HCT116 (cell line): ENCODE measurements at regions not wholly inside any gene's neighbourhood (a gene's known extent, or its start where the extent isn't known, plus 50 kb on each side); places are given as distances from the start of the nearest gene placed in this dataset.

Experiments used
- ATAC-seq: fragments of 200-7000 bp; cut with Tn5 transposase; 2 replicates; pipeline ENCODE4 v1.9.1; 2020; ENCODE audit warnings: mild to moderate bottlenecking, moderate library complexity
- BruUV-seq: library from RNA; stranded (reverse); fragments of 400-500 nt; replicated peaks from 2 replicates; lab custom pipeline; 2021; lab: Mats Ljungman, UMichigan
- CTCF ChIA-PET: fragments of 300-600 bp; sonication (Branson Sonifier 250); formaldehyde crosslinking; loops from one replicate; lab custom pipeline; 2021; ENCODE audit warnings: antibody characterized with exemption; lab: Charles Lee
- POLR2A ChIA-PET: fragments of 300-600, 350-600 bp; sonication (Branson Sonifier 250); formaldehyde crosslinking; loops from one replicate; lab custom pipeline; 2021; ENCODE audit warnings: antibody characterized with exemption; lab: Charles Lee
- RAD21 ChIA-PET, 2 experiments: fragments of 300-600 bp; sonication (Branson Sonifier 250); formaldehyde crosslinking; loops; one replicate each; lab custom pipeline; 2023; ENCODE audit warnings: low total read pairs in 2 of 2; ENCODE audit not compliant: uncharacterized antibody in 2 of 2, unreplicated experiment in 2 of 2, low non-redundant PET in 1 of 2; lab: Charles Lee
- DNase-seq: peaks from one replicate; pipeline ENCODE4 v3.0.0-alpha.2; 2010; ENCODE audit warnings: low read depth, low spot score
- H2AFZ ChIP-seq: fragments of 200-600 bp; shearing (Covaris generic), sonication (generic); 2 replicates; pipeline ENCODE4 v1.6.1; 2017; ENCODE audit warnings: low read depth, mixed run types, mixed read lengths, antibody characterized with exemption, low read length; ENCODE audit not compliant: poor library complexity, severe bottlenecking
- H3K27ac ChIP-seq: 2 replicates; pipeline ENCODE4 v1.5.1; 2012; ENCODE audit warnings: low read depth, low read length
- H3K27me3 ChIP-seq: fragments of 200-600 bp; sonication (generic); 2 replicates; pipeline ENCODE4 v1.6.1; 2016; ENCODE audit warnings: mixed run types, low read length, mixed read lengths; ENCODE audit not compliant: insufficient read depth
- H3K36me3 ChIP-seq, 2 experiments: fragments of 200-500 bp in 1 of 2; fragments of 200-600 bp in 1 of 2; sonication (Bioruptor generic) in 1 of 2; sonication (generic) in 1 of 2; 2 replicates each; pipeline versions ENCODE4 v1.5.1 to v1.6.1; 2014 to 2016; ENCODE audit warnings: low read length in 2 of 2, inconsistent platforms in 1 of 2, mixed read lengths in 1 of 2, mixed run types in 1 of 2; ENCODE audit not compliant: insufficient read depth in 2 of 2, control insufficient read depth in 1 of 2
- H3K4me1 ChIP-seq, 2 experiments: fragments of 200-600 bp in 1 of 2; sonication (generic) in 1 of 2; 2 replicates each; pipeline versions ENCODE4 v1.5.1 to v1.6.1; 2012 to 2017; ENCODE audit warnings: low read length in 2 of 2, inconsistent platforms in 1 of 2, mild to moderate bottlenecking in 1 of 2, mixed read lengths in 1 of 2, mixed run types in 1 of 2, moderate library complexity in 1 of 2; ENCODE audit not compliant: insufficient read depth in 2 of 2, control insufficient read depth in 1 of 2
- H3K4me2 ChIP-seq: fragments of 200-600 bp; sonication (generic); 2 replicates; pipeline ENCODE4 v1.6.1; 2017; ENCODE audit warnings: mixed run types, low read length, mixed read lengths
- H3K4me3 ChIP-seq, 2 experiments: fragments of 200-600 bp in 1 of 2; sonication (generic) in 1 of 2; replicated peaks in 1 of 2; 2 replicates each; pipeline ENCODE4 v1.5.1; 2011 to 2016; ENCODE audit warnings: low read length in 2 of 2, control low read depth in 1 of 2, low read depth in 1 of 2, mild to moderate bottlenecking in 1 of 2, mixed read lengths in 1 of 2, mixed run types in 1 of 2
- H3K79me2 ChIP-seq: fragments of 200-600 bp; sonication (generic); 2 replicates; pipeline ENCODE4 v1.6.1; 2017; ENCODE audit warnings: mild to moderate bottlenecking, mixed run types, low read length, moderate library complexity, mixed read lengths; ENCODE audit not compliant: insufficient read depth
- H3K9ac ChIP-seq: fragments of 200-600 bp; sonication (generic); 2 replicates; pipeline ENCODE4 v1.6.1; 2016; ENCODE audit warnings: low read length, mixed read lengths
- H3K9me2 ChIP-seq: fragments of 200-600 bp; sonication (generic), shearing (Covaris generic); 2 replicates; pipeline ENCODE4 v1.6.1; 2017; ENCODE audit warnings: mixed run types, mild to moderate bottlenecking, moderate library complexity; ENCODE audit not compliant: insufficient read depth
- H3K9me3 ChIP-seq, 2 experiments: fragments of 200-500 bp in 1 of 2; fragments of 200-600 bp in 1 of 2; sonication (Bioruptor generic) in 1 of 2; sonication (generic) in 1 of 2; 2 replicates each; pipeline ENCODE4 v1.6.1; 2014 to 2017; ENCODE audit warnings: low read length in 2 of 2, mixed read lengths in 2 of 2, inconsistent platforms in 1 of 2, low read depth in 1 of 2, mild to moderate bottlenecking in 1 of 2, mixed run types in 1 of 2, moderate library complexity in 1 of 2; ENCODE audit not compliant: control insufficient read depth in 1 of 2, insufficient read depth in 1 of 2
- H4K20me1 ChIP-seq: fragments of 200-600 bp; sonication (generic), shearing (Covaris generic); 2 replicates; pipeline ENCODE4 v1.6.1; 2017; ENCODE audit warnings: mixed run types, mild to moderate bottlenecking, moderate library complexity; ENCODE audit not compliant: insufficient read depth
- CBX3 ChIP-seq: IDR thresholded peaks from 2 replicates; pipeline ENCODE4 v1.6.1; 2012; ENCODE audit warnings: low read depth
- CEBPB ChIP-seq: IDR thresholded peaks from 2 replicates; pipeline ENCODE4 v1.6.1; 2012; ENCODE audit warnings: low read depth
- EGR1 ChIP-seq: IDR thresholded peaks from 2 replicates; pipeline ENCODE4 v1.6.1; 2012; ENCODE audit warnings: low read depth
- ELF1 ChIP-seq: IDR thresholded peaks from 2 replicates; pipeline ENCODE4 v1.6.1; 2012; ENCODE audit warnings: low read depth, borderline replicate concordance
- EZH2phosphoT487 ChIP-seq: fragments of 200-600 bp; IDR thresholded peaks from 2 replicates; pipeline ENCODE4 v1.6.1; 2018; ENCODE audit warnings: antibody characterized with exemption, borderline replicate concordance
- FOSL1 ChIP-seq: IDR thresholded peaks from 2 replicates; pipeline ENCODE4 v1.6.1; 2012; ENCODE audit warnings: low read depth
- JUND ChIP-seq: IDR thresholded peaks from 2 replicates; pipeline ENCODE4 v1.6.1; 2012
- POLR2A ChIP-seq: IDR thresholded peaks from 2 replicates; pipeline ENCODE4 v1.7.0; 2011; ENCODE audit warnings: borderline replicate concordance; ENCODE audit not compliant: insufficient read depth, insufficient read length; ENCODE audit errors: extremely low read depth
- POLR2AphosphoS5 ChIP-seq: IDR thresholded peaks from 2 replicates; pipeline ENCODE4 v1.6.1; 2011; ENCODE audit warnings: mild to moderate bottlenecking, low read depth, low read length, moderate library complexity
- SIN3A ChIP-seq: IDR thresholded peaks from 2 replicates; pipeline ENCODE4 v1.6.1; 2012; ENCODE audit warnings: low read depth
- SP1 ChIP-seq: IDR thresholded peaks from 2 replicates; pipeline ENCODE4 v1.6.1; 2012; ENCODE audit warnings: low read depth
- TCF7L2 ChIP-seq: IDR thresholded peaks from 2 replicates; pipeline ENCODE4 v1.7.0; 2011; ENCODE audit warnings: borderline replicate concordance, inconsistent platforms; ENCODE audit not compliant: insufficient read depth, insufficient read length; ENCODE audit errors: extremely low read depth
- YY1 ChIP-seq: IDR thresholded peaks from 2 replicates; pipeline ENCODE4 v1.6.1; 2011; ENCODE audit warnings: low read length, low read depth, moderate library complexity, mild to moderate bottlenecking; ENCODE audit not compliant: insufficient replicate concordance; ENCODE audit errors: extremely low read depth
- ZFX ChIP-seq: fragments of 450-650 bp; IDR thresholded peaks from 2 replicates; pipeline ENCODE4 v1.6.1; 2017
- ZNF274 ChIP-seq: fragments of 200-500 bp; sonication (Bioruptor generic); IDR thresholded peaks from 2 replicates; pipeline ENCODE4 v1.6.1; 2014; ENCODE audit warnings: mild to moderate bottlenecking, low read depth, low read length, inconsistent platforms
- intact Hi-C: fragments of 100-400 bp; cut with micrococcal nuclease; formaldehyde crosslinking; loops from 2 replicates; pipeline ENCODE4 v1.10.0; 2022
- TF ChIP-seq, protein P1 (sequence below): IDR thresholded peaks from 2 replicates; pipeline ENCODE4 v1.6.1; 2012
- TF ChIP-seq, protein P2 (sequence below): IDR thresholded peaks from 2 replicates; pipeline ENCODE4 v1.6.1; 2012; ENCODE audit warnings: low read depth
- TF ChIP-seq, protein P3 (sequence below): IDR thresholded peaks from 2 replicates; pipeline ENCODE4 v1.6.1; 2012
- TF ChIP-seq, protein P4 (sequence below), 3 experiments: fragments of 200-600 bp in 1 of 3; sonication (generic) in 1 of 3; IDR thresholded peaks in 2 of 3; conservative IDR thresholded peaks in 1 of 3; 2 replicates each; pipeline ENCODE4 v1.5.1; 2012 to 2017; ENCODE audit warnings: low read depth in 2 of 3, low read length in 2 of 3, antibody characterized with exemption in 1 of 3, borderline replicate concordance in 1 of 3, control low read depth in 1 of 3, mild to moderate bottlenecking in 1 of 3, mixed read lengths in 1 of 3, mixed run types in 1 of 3, moderate library complexity in 1 of 3; ENCODE audit not compliant: insufficient read depth in 1 of 3

DNA sequence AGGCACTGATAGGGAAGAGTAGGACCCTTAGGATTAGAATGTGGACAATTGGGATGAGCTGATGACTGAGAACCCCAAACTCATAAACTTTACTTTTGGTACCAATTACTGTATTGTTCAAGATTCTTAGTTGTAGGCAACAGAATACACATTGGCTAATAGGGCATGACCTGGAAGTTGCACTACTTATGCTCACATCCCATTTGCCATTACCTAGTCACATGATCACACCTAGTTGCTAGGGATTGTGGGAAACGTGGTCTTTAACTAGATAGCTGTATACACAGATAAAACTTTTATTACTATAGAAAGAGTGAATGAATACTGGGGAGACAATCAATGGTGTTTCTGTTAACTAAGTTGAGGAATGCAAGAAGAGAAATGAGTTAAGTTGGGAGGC, 113.4 kb upstream of the AKIRIN2 start:
- H3K36me3 ChIP-seq, result no peaks in the 10 kb centered on the region
- no peak overlapping the region for H2AFZ ChIP-seq
- ATAC-seq, result no peak
- no peak overlapping the region for H3K4me2 ChIP-seq
- no peak overlapping the region for H3K27ac ChIP-seq
- ChIA-PET RAD21 (no interaction called here), CTCF (no interaction called here)
- no peaks in the 10 kb centered on the region for H4K20me1 ChIP-seq
- BruUV-seq, result no TSS peak
- no peak overlapping the region for H3K9ac ChIP-seq
- intact Hi-C loops, result no loop called here
- H3K4me1 ChIP-seq, result no peaks in the 10 kb centered on the region
- H3K9me2 ChIP-seq, result no peaks in the 10 kb centered on the region
- TF ChIP-seq FOSL1, result no peak
- no peak for TF ChIP-seq EZH2phosphoT487
- TF ChIP-seq POLR2AphosphoS5, result no peak
- TF ChIP-seq ELF1, result no peak
- no peak for TF ChIP-seq ZNF274
- no peak for TF ChIP-seq ZFX
- TF ChIP-seq, protein P1, sequence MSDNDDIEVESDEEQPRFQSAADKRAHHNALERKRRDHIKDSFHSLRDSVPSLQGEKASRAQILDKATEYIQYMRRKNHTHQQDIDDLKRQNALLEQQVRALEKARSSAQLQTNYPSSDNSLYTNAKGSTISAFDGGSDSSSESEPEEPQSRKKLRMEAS, result no peak
- no peak for TF ChIP-seq POLR2A
- no peak for TF ChIP-seq JUND
- TF ChIP-seq TCF7L2, result no peak
- TF ChIP-seq, protein P2, sequence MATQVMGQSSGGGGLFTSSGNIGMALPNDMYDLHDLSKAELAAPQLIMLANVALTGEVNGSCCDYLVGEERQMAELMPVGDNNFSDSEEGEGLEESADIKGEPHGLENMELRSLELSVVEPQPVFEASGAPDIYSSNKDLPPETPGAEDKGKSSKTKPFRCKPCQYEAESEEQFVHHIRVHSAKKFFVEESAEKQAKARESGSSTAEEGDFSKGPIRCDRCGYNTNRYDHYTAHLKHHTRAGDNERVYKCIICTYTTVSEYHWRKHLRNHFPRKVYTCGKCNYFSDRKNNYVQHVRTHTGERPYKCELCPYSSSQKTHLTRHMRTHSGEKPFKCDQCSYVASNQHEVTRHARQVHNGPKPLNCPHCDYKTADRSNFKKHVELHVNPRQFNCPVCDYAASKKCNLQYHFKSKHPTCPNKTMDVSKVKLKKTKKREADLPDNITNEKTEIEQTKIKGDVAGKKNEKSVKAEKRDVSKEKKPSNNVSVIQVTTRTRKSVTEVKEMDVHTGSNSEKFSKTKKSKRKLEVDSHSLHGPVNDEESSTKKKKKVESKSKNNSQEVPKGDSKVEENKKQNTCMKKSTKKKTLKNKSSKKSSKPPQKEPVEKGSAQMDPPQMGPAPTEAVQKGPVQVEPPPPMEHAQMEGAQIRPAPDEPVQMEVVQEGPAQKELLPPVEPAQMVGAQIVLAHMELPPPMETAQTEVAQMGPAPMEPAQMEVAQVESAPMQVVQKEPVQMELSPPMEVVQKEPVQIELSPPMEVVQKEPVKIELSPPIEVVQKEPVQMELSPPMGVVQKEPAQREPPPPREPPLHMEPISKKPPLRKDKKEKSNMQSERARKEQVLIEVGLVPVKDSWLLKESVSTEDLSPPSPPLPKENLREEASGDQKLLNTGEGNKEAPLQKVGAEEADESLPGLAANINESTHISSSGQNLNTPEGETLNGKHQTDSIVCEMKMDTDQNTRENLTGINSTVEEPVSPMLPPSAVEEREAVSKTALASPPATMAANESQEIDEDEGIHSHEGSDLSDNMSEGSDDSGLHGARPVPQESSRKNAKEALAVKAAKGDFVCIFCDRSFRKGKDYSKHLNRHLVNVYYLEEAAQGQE, result no peak
- TF ChIP-seq, protein P3, sequence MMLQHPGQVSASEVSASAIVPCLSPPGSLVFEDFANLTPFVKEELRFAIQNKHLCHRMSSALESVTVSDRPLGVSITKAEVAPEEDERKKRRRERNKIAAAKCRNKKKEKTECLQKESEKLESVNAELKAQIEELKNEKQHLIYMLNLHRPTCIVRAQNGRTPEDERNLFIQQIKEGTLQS, result no peak
- no peak for TF ChIP-seq CEBPB
- TF ChIP-seq SIN3A, result no peak
- no peak for TF ChIP-seq EGR1
- TF ChIP-seq, protein P4, sequence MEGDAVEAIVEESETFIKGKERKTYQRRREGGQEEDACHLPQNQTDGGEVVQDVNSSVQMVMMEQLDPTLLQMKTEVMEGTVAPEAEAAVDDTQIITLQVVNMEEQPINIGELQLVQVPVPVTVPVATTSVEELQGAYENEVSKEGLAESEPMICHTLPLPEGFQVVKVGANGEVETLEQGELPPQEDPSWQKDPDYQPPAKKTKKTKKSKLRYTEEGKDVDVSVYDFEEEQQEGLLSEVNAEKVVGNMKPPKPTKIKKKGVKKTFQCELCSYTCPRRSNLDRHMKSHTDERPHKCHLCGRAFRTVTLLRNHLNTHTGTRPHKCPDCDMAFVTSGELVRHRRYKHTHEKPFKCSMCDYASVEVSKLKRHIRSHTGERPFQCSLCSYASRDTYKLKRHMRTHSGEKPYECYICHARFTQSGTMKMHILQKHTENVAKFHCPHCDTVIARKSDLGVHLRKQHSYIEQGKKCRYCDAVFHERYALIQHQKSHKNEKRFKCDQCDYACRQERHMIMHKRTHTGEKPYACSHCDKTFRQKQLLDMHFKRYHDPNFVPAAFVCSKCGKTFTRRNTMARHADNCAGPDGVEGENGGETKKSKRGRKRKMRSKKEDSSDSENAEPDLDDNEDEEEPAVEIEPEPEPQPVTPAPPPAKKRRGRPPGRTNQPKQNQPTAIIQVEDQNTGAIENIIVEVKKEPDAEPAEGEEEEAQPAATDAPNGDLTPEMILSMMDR (IDR thresholded peaks at IDR 0.05 in 2 of 3, conservative IDR thresholded peaks at IDR 0.05 in 1 of 3; ENCODE audit: borderline replicate concordance in 1 of 3, insufficient read depth in 1 of 3, low read depth in 2 of 3, low read length in 2 of 3), result no peak
- TF ChIP-seq YY1, result no peak
- TF ChIP-seq SP1, result no peak
- TF ChIP-seq CBX3, result no peak
- TF ChIP-seq, all 23 proteins: peak for 0
- Histone ChIP-seq H3K4me3 (no peak overlapping the region), H3K27me3 (0 out of 2 replicates have a peak, but pooled peaks cover 10% of the 10 kb centered on the region), H3K79me2 (no peaks in the 10 kb centered on the region), H3K9me3 (no peaks in the 10 kb centered on the region)
- DNase-seq, result no peak
- POLR2A ChIA-PET, result interaction anchor here (0.7 kb wide), 1 partner anchor 21 kb away, joined by 3 read pairs; no protein-coding TSS in a partner anchor
